ENCODE measurements at regions not wholly inside any gene's neighbourhood (a gene's known extent, or its start where the extent isn't known, plus 50 kb on each side); places are given as distances from the start of the nearest gene placed in this dataset.

GRCh38 chr19:28971049-28971448 lies 241.9 kb downstream of the UQCRFS1 start:
- no peak for DNase-seq

- no peak for DNase-seq
These were observed 244.2 kb downstream of the UQCRFS1 start for GRCh38 chr19:28968721-28969120.

GRCh38 chr19:28966737-28967399 lies 246.1 kb downstream of the UQCRFS1 start:
- no peak for DNase-seq

GRCh38 chr19:28964500-28964899 lies 248.5 kb downstream of the UQCRFS1 start:
- DNase-seq = no peak

GRCh38 chr19:28963486-28964250 lies 249.3 kb downstream of the UQCRFS1 start:
- DNase-seq = no peak

GRCh38 chr19:28961772-28962500 lies 251.0 kb downstream of the UQCRFS1 start:
- no peak for DNase-seq

- no peak for DNase-seq
These were observed 251.8 kb downstream of the UQCRFS1 start for GRCh38 chr19:28960986-28961705.

- no peak for DNase-seq
These were observed 252.4 kb downstream of the UQCRFS1 start for GRCh38 chr19:28960586-28960985.

- no peak for DNase-seq
These were observed 256.0 kb downstream of the UQCRFS1 start for GRCh38 chr19:28956961-28957360.

GRCh38 chr19:28956421-28956820 lies 256.5 kb downstream of the UQCRFS1 start:
- DNase-seq = no peak

- no peak for DNase-seq
These were observed 263.4 kb downstream of the UQCRFS1 start for GRCh38 chr19:28949535-28949934.

- no peak for DNase-seq
These were observed 263.9 kb downstream of the UQCRFS1 start for GRCh38 chr19:28949027-28949426.

GRCh38 chr19:28948566-28948965 lies 264.4 kb downstream of the UQCRFS1 start:
- no peak for DNase-seq

GRCh38 chr19:28948026-28948425 lies 264.9 kb downstream of the UQCRFS1 start:
- no peak for DNase-seq

GRCh38 chr19:28943651-28944050 lies 269.3 kb downstream of the UQCRFS1 start:
- DNase-seq = no peak

- no peak for DNase-seq
These were observed 271.1 kb downstream of the UQCRFS1 start for GRCh38 chr19:28941833-28942232.

GRCh38 chr19:28940751-28941500 lies 272.0 kb downstream of the UQCRFS1 start:
- DNase-seq = no peak

- no peak for DNase-seq
These were observed 273.7 kb downstream of the UQCRFS1 start for GRCh38 chr19:28939236-28939635.

- no peak for DNase-seq
These were observed 276.9 kb downstream of the UQCRFS1 start for GRCh38 chr19:28936001-28936400.

- DNase-seq = no peak
These were observed 278.3 kb downstream of the UQCRFS1 start for GRCh38 chr19:28934631-28935030.

GRCh38 chr19:28933039-28933438 lies 279.9 kb downstream of the UQCRFS1 start:
- no peak for DNase-seq

GRCh38 chr19:28932446-28932845 lies 280.5 kb downstream of the UQCRFS1 start:
- DNase-seq = no peak
